Calu3 (cell line): ENCODE measurements at regions not wholly inside any gene's neighbourhood (a gene's known extent, or its start where the extent isn't known, plus 50 kb on each side); places are given as distances from the start of the nearest gene placed in this dataset.

Experiments
- BruUV-seq: library from RNA; stranded (reverse); fragments of 400-500 nt; replicated peaks from 2 replicates; lab custom pipeline; 2021; lab: Mats Ljungman, UMichigan
- CTCF ChIA-PET: fragments of 300-600 bp; sonication (Branson Sonifier 250); formaldehyde crosslinking; loops from one replicate; lab custom pipeline; 2022; ENCODE audit warnings: antibody characterized with exemption; lab: Charles Lee
- DNase-seq: peaks from one replicate; pipeline ENCODE4 v3.0.0; 2022
- H3K27ac Mint-ChIP-seq: one replicate; pipeline ENCODE4 v1.8.0; 2022; ENCODE audit warnings: mixed read lengths; ENCODE audit not compliant: unreplicated experiment
- H3K27me3 Mint-ChIP-seq: one replicate; pipeline ENCODE4 v1.8.0; 2022; ENCODE audit warnings: mixed read lengths; ENCODE audit not compliant: unreplicated experiment
- H3K36me3 Mint-ChIP-seq: one replicate; pipeline ENCODE4 v1.8.0; 2022; ENCODE audit warnings: mild to moderate bottlenecking, moderate library complexity, mixed read lengths; ENCODE audit not compliant: insufficient read depth, unreplicated experiment
- H3K4me1 Mint-ChIP-seq: one replicate; pipeline ENCODE4 v1.8.0; 2022; ENCODE audit warnings: mild to moderate bottlenecking, low read depth, mixed read lengths; ENCODE audit not compliant: unreplicated experiment
- H3K4me3 Mint-ChIP-seq: one replicate; pipeline ENCODE4 v1.8.0; 2022; ENCODE audit warnings: mild to moderate bottlenecking, low read depth, moderate library complexity, mixed read lengths; ENCODE audit not compliant: unreplicated experiment
- H3K9me3 Mint-ChIP-seq: one replicate; pipeline ENCODE4 v1.8.0; 2022; ENCODE audit warnings: low read depth, mixed read lengths; ENCODE audit not compliant: unreplicated experiment
- CTCF ChIP-seq: fragments of 200-600 bp; IDR thresholded peaks from one replicate; pipeline ENCODE4 v1.8.0; 2022; ENCODE audit warnings: antibody characterized with exemption; ENCODE audit not compliant: unreplicated experiment
- intact Hi-C: fragments of 100-400 bp; cut with micrococcal nuclease; formaldehyde crosslinking; loops from one replicate; pipeline ENCODE4 v1.10.0; 2022; ENCODE audit not compliant: unreplicated experiment

- no peaks in the 10 kb centered on the region for H3K27me3 Mint-ChIP-seq
- peaks cover 38% of the 10 kb centered on the region for H3K4me1 Mint-ChIP-seq
- no peak overlapping the region for H3K27ac Mint-ChIP-seq
- DNase-seq: no peak
- H3K9me3 Mint-ChIP-seq: peaks cover 3% of the 10 kb centered on the region
- CTCF ChIA-PET: no interaction called here
- intact Hi-C loops: no loop called here
- no TSS peak for BruUV-seq
- no peaks in the 10 kb centered on the region for H3K36me3 Mint-ChIP-seq
- TF ChIP-seq CTCF: no peak
- H3K4me3 Mint-ChIP-seq: no peak overlapping the region
Measured at GRCh38 chr7:19930051-19930450, 156.6 kb upstream of the TMEM196 start.

GRCh38 chr7:19928247-19928646 lies 154.8 kb upstream of the TMEM196 start:
- no peak overlapping the region for H3K4me3 Mint-ChIP-seq
- intact Hi-C loops: no loop called here
- no TSS peak for BruUV-seq
- no peaks in the 10 kb centered on the region for H3K27me3 Mint-ChIP-seq
- CTCF ChIA-PET: interaction anchor here (0.5 kb wide), 1 partner anchor 887 kb away, joined by 3 read pairs; no protein-coding TSS in a partner anchor
- H3K9me3 Mint-ChIP-seq: peaks cover 3% of the 10 kb centered on the region
- no peak overlapping the region for H3K27ac Mint-ChIP-seq
- peaks cover 28% of the 10 kb centered on the region for H3K4me1 Mint-ChIP-seq
- DNase-seq: no peak
- H3K36me3 Mint-ChIP-seq: no peaks in the 10 kb centered on the region
- TF ChIP-seq CTCF: no peak

- BruUV-seq: no TSS peak
- H3K4me3 Mint-ChIP-seq: no peak overlapping the region
- no peak for TF ChIP-seq CTCF
- intact Hi-C loops: no loop called here
- no peaks in the 10 kb centered on the region for H3K9me3 Mint-ChIP-seq
- H3K36me3 Mint-ChIP-seq: no peaks in the 10 kb centered on the region
- CTCF ChIA-PET: no interaction called here
- no peaks in the 10 kb centered on the region for H3K27me3 Mint-ChIP-seq
- peaks cover 8% of the 10 kb centered on the region for H3K4me1 Mint-ChIP-seq
- DNase-seq: no peak
- no peak overlapping the region for H3K27ac Mint-ChIP-seq
Measured at GRCh38 chr7:19920705-19921104, 147.3 kb upstream of the TMEM196 start.

GRCh38 chr7:19920166-19920565 lies 146.7 kb upstream of the TMEM196 start:
- Mint-ChIP-seq H3K27me3 (no peaks in the 10 kb centered on the region), H3K4me1 (peaks cover 13% of the 10 kb centered on the region), H3K36me3 (no peaks in the 10 kb centered on the region), H3K9me3 (no peaks in the 10 kb centered on the region), H3K27ac (no peak overlapping the region), H3K4me3 (no peak overlapping the region)
- intact Hi-C loops: no loop called here
- TF ChIP-seq CTCF: no peak
- no TSS peak for BruUV-seq
- DNase-seq: no peak
- CTCF ChIA-PET: no interaction called here
